AG04450 (cell line): ENCODE measurements at regions not wholly inside any gene's neighbourhood (a gene's known extent, or its start where the extent isn't known, plus 50 kb on each side); places are given as distances from the start of the nearest gene placed in this dataset.
"Not testable (repeated sequence)": the region's sequence is repeated elsewhere in the genome, so short reads cannot be mapped to it uniquely, and the experiment has no call there.

Experiments
- CTCF ChIA-PET: fragments of 300-600, 350-600 bp; formaldehyde crosslinking; extraction: SDS; loops from one replicate; lab custom pipeline; 2022; ENCODE audit warnings: antibody characterized with exemption, inconsistent platforms; lab: Charles Lee
- POLR2A ChIA-PET: fragments of 350-600 bp; formaldehyde crosslinking; extraction: SDS; loops from one replicate; lab custom pipeline; 2021; ENCODE audit warnings: antibody characterized with exemption, inconsistent platforms; lab: Yijun Ruan, JAX
- DNase-seq: peaks from one replicate; pipeline ENCODE4 v3.0.0-alpha.2; 2011; ENCODE audit warnings: low read depth, low spot score
- H3K27ac ChIP-seq: one replicate; pipeline ENCODE4 v1.5.1; 2012; ENCODE audit warnings: low read depth, low read length, control low read depth
- H3K27me3 ChIP-seq: one replicate; pipeline ENCODE4 v1.6.0; 2012; ENCODE audit warnings: low read length; ENCODE audit not compliant: control insufficient read depth, insufficient read depth
- H3K4me3 ChIP-seq: 2 replicates; pipeline ENCODE4 v1.5.1; 2011; ENCODE audit warnings: mild to moderate bottlenecking, low read depth, low read length, control low read depth
- H3K9me3 ChIP-seq: 2 replicates; pipeline ENCODE4 v1.5.1; 2012; ENCODE audit warnings: low read length; ENCODE audit not compliant: control insufficient read depth, insufficient read depth
- TF ChIP-seq, protein P1 (sequence below): IDR thresholded peaks from 2 replicates; pipeline ENCODE4 v1.5.1; 2011; ENCODE audit warnings: low read depth, low read length, control low read depth, inconsistent platforms

- no peak overlapping the region for H3K4me3 ChIP-seq
- ChIA-PET POLR2A (no interaction called here), CTCF (no interaction called here)
- peaks cover 35% of the 10 kb centered on the region for H3K9me3 ChIP-seq
- no peaks in the 10 kb centered on the region for H3K27me3 ChIP-seq
- H3K27ac ChIP-seq = no peak overlapping the region
- TF ChIP-seq, protein P1, sequence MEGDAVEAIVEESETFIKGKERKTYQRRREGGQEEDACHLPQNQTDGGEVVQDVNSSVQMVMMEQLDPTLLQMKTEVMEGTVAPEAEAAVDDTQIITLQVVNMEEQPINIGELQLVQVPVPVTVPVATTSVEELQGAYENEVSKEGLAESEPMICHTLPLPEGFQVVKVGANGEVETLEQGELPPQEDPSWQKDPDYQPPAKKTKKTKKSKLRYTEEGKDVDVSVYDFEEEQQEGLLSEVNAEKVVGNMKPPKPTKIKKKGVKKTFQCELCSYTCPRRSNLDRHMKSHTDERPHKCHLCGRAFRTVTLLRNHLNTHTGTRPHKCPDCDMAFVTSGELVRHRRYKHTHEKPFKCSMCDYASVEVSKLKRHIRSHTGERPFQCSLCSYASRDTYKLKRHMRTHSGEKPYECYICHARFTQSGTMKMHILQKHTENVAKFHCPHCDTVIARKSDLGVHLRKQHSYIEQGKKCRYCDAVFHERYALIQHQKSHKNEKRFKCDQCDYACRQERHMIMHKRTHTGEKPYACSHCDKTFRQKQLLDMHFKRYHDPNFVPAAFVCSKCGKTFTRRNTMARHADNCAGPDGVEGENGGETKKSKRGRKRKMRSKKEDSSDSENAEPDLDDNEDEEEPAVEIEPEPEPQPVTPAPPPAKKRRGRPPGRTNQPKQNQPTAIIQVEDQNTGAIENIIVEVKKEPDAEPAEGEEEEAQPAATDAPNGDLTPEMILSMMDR = no peak
- DNase-seq = no peak
Measured at GRCh38 chr13:80705371-80706163, 364.6 kb upstream of the SPRY2 start.

GRCh38 chr13:80704369-80704768 is 363.4 kb upstream of the SPRY2 start:
- ChIA-PET POLR2A (no interaction called here), CTCF (no interaction called here)
- TF ChIP-seq, protein P1 = no peak
- peaks cover 35% of the 10 kb centered on the region for H3K9me3 ChIP-seq
- H3K27me3 ChIP-seq = no peaks in the 10 kb centered on the region
- no peak overlapping the region for H3K4me3 ChIP-seq
- no peak overlapping the region for H3K27ac ChIP-seq
- no peak for DNase-seq

- DNase-seq = no peak
- no peaks in the 10 kb centered on the region for H3K27me3 ChIP-seq
- no peak overlapping the region for H3K27ac ChIP-seq
- POLR2A ChIA-PET = no interaction called here
- TF ChIP-seq, protein P1 = no peak
- CTCF ChIA-PET = no interaction called here
- H3K4me3 ChIP-seq = no peak overlapping the region
- no peaks in the 10 kb centered on the region for H3K9me3 ChIP-seq
Measured at GRCh38 chr13:80695841-80696240, 354.9 kb upstream of the SPRY2 start.

DNA sequence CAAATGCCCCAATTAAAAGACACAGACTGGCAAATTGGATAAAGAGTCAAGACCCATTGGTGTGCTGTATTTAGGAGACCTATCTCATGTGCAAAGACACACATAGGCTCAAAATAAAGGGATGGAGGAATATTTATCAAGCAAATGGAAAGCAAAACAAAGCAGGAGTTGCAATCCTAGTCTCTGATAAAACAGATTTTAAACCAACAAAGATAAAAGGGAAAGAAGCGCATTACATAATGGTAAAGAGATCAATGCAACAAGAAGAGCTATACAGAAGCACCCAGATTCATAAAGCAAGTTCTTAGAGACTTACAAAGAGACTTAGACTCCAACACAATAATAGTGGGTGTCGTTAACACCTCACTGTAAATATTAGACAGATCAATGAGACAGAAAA is 350.9 kb upstream of the SPRY2 start:
- H3K4me3 ChIP-seq, H3K27ac ChIP-seq, H3K27me3 ChIP-seq, CTCF ChIA-PET, DNase-seq, POLR2A ChIA-PET, H3K9me3 ChIP-seq: not testable (repeated sequence)

GRCh38 chr13:80690208-80690607 is 349.3 kb upstream of the SPRY2 start:
- H3K9me3 ChIP-seq = peaks cover 7% of the 10 kb centered on the region
- TF ChIP-seq, protein P1 = no peak
- no peak overlapping the region for H3K4me3 ChIP-seq
- no peaks in the 10 kb centered on the region for H3K27me3 ChIP-seq
- no peak for DNase-seq
- POLR2A ChIA-PET = no interaction called here
- H3K27ac ChIP-seq = no peak overlapping the region
- CTCF ChIA-PET = no interaction called here
